HG03066 (cell line): ENCODE measurements at regions not wholly inside any gene's neighbourhood (a gene's known extent, or its start where the extent isn't known, plus 50 kb on each side); places are given as distances from the start of the nearest gene placed in this dataset.

ENCODE experiments used
- ATAC-seq: cut with Tn5 transposase; IDR thresholded peaks from one replicate; pipeline ENCODE4 v1.9.1; 2021; ENCODE audit warnings: low read depth; ENCODE audit not compliant: unreplicated experiment

GRCh38 chr7:24341691-24342413 lies 57.9 kb downstream of the NPY start:
- ATAC-seq: no peak

- no peak for ATAC-seq
Measured at GRCh38 chr7:24343614-24344013, 59.6 kb downstream of the NPY start.

DNA sequence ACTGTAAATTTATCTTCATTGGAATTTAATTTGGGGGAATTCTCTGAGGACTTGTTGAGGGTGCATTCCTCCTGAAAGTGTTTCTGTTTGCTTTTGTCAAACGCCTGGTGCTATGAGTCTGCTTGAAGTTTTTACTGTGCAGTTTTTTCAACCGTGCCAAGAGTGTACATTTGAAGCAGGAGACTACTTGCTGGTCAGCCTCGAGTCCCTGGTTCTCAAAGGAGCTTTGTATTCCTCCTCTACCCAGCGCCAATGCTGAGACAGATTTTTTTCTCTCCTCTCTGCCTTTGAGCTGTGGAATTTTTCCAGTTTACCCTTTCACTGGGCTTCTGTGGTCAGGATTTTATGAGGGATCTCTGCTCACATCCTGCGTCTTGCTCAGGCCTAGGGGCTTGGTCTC lies 62.1 kb downstream of the NPY start:
- no peak for ATAC-seq

GRCh38 chr7:24346716-24347115 lies 62.7 kb downstream of the NPY start:
- no peak for ATAC-seq

DNA sequence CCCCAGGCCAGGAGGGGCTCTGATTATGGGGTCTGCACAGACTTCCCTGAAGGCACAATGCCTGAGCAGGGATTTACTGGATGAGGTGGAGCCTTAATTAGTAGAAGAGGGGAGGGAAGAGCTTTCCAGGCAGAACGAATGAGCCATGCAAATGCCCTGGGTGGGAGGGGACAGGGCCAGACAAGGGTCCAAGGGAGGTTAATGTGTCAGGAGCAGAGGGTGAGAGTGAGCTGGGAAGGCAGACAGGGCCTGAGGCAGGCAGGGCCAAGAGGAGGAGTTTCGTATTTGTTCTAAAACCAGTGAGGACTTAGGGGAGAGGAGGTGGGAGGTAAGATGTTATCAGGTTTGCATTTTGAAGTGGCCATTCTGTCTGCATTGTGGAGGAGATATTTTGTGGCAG lies 65.3 kb downstream of the NPY start:
- no peak for ATAC-seq

DNA sequence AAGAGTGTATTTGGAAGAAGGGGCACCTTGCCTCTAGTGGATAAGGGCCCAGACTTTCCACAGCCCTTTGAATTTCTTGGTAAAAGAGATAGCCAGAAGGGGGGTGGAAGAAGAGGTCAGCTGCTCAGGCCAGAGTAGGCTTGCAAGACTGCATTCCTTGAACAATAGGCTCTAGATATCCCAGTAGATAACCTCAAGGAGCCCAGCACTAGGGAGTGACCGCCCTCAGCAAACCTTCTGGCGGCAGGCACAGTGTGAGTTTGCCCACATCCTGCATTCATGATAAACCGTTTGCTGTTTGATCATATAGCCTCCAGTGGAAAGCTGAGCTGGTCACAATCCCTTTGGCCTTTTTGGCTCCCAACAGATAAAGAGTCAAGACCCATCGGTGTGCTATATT lies 70.5 kb downstream of the NPY start:
- ATAC-seq: no peak

DNA sequence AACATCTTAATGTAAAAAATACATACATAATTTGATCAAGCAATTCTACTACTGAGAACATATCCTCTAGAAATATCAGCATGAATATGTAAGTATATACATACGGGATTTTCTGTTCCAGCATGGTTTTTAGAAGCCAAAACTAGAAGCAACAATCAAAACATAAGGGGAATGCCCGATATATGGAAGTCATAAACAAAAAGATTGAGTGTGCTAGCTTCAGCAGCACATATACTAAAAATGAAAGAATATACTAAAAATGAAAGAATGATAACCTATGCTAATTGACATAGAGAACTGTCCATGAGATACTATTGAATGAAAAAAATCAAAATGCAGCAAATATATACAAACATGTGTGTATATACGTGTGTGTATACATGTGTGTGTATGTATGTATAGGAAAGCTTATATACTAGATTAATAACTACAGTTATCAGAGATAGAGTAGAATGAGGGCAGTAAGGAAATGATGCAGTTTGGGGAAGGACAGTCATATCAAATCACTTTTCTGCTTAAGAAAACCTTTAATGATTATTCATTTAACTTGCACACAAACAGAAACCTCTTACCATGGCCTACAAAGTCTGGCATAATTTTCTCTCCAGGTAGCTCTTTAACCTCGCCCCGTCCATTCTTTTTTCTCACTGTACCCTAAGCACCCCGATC lies 72.9 kb downstream of the NPY start:
- ATAC-seq: no peak

- ATAC-seq: no peak
Measured at GRCh38 chr7:24361001-24361400, 77.0 kb downstream of the NPY start.

DNA sequence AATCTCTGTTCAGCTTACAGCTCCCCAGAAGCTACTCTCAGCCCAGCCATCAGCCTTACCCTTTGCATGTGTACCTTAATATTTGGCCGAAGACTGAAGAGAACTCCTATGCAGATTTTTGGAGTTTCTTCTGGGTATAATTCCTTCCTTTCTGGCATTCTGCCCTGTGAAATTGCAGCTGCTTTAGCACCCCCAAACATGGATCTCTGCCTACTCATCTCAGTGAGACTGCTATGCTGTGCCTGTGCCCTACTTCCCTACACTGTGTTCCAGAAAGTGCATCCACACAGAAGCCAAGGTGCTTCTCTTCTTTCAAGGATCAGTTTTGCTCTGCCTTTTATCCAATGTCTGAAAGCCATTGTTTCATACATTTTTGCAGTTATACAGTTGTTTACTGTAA lies 81.6 kb downstream of the NPY start:
- ATAC-seq: no peak

GRCh38 chr7:24366876-24367275 lies 82.9 kb downstream of the NPY start:
- no peak for ATAC-seq

DNA sequence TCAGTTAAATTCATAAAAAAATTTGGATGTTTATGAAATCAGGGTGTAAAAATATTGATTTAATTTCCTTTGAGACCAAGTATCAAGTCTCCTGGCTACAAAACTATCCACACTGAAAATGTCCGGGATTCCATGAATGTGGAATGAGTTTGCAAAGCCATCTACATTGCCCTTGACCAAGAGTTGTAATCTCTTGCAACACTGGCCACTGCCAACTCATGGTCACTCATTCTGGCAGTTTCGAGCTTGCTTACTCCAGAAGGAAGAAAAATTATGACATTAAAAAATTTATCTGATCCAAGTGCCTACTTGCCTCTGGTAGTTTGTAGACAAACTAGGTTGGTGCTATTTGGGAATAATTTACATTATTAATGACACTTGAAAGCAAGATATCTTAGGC lies 84.2 kb downstream of the NPY start:
- no peak for ATAC-seq

GRCh38 chr7:24370541-24370940 lies 86.6 kb downstream of the NPY start:
- ATAC-seq: no peak

GRCh38 chr7:24372961-24373955 lies 89.3 kb downstream of the NPY start:
- no peak for ATAC-seq

- no peak for ATAC-seq
Measured at GRCh38 chr7:24378871-24379616, 95.1 kb downstream of the NPY start.

DNA sequence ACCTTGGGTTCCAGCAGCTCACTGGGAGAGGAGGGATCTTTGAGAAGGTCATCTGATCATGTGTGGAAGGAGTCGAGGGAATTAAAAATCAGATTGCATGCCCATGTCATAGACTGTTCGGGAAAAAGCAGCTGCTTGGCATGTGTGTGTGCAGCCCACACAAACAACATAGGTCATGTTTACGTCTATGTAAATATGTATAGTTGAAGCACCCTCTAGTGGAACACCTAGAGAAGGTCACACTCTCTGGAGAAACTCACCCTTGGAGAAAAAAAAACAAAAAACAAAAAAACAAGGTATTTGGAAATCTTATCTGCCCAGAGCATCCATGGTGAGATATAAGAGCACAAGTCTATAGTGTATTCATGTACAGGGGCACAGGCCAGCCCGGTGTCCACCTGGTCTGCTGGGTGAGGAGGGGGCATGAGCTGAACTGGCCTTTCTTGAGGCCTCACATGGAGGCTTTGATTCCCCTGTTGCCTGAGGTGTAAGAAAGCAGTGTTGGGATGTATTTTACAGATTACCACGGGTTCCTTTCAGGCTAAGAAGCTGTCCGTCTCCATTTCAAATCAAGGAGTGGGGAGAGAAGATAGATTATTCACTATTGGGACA lies 98.0 kb downstream of the NPY start:
- no peak for ATAC-seq

- ATAC-seq: no peak
Measured at GRCh38 chr7:24383055-24383454, 99.1 kb downstream of the NPY start.

GRCh38 chr7:24384362-24385030 lies 100.5 kb downstream of the NPY start:
- no peak for ATAC-seq

GRCh38 chr7:24388212-24388611 lies 104.2 kb downstream of the NPY start:
- ATAC-seq: no peak

- no peak for ATAC-seq
Measured at GRCh38 chr7:24390376-24391157, 106.6 kb downstream of the NPY start.
